Prostate gland (tissue), 2 donors: ENCODE measurements at regions not wholly inside any gene's neighbourhood (a gene's known extent, or its start where the extent isn't known, plus 50 kb on each side); places are given as distances from the start of the nearest gene placed in this dataset.
"Not testable (repeated sequence)": the region's sequence is repeated elsewhere in the genome, so short reads cannot be mapped to it uniquely, and the experiment has no call there.

Experiments
- DNase-seq: peaks from one replicate; pipeline ENCODE4 v3.0.0-alpha.2; 2019; ENCODE audit warnings: low spot score
- H3K27ac ChIP-seq, 2 donors: fragments of 200-600 bp; sonication (generic); 2 replicates each; pipeline ENCODE4 v1.5.1; 2017 to 2019
- H3K27me3 ChIP-seq: fragments of 200-600 bp; sonication (generic); replicated peaks from 2 replicates; pipeline ENCODE4 v1.5.1; 2019; ENCODE audit not compliant: insufficient read depth
- H3K36me3 ChIP-seq, 2 donors: fragments of 200-600 bp; sonication (generic); 1 replicate in 1 of 2; 2 replicates in 1 of 2; pipeline versions ENCODE4 v1.5.1 to v1.8.1; 2017 to 2019
- H3K4me1 ChIP-seq: fragments of 200-600 bp; sonication (generic); replicated peaks from 2 replicates; pipeline ENCODE4 v1.5.1; 2019
- H3K4me3 ChIP-seq, 2 donors: fragments of 200-600 bp; sonication (generic); 2 replicates each; pipeline ENCODE4 v1.5.1; 2017 to 2019
- H3K9me3 ChIP-seq: fragments of 200-600 bp; sonication (generic); 2 replicates; pipeline ENCODE4 v1.5.1; 2017
- POLR2A ChIP-seq: fragments of 450-650 bp; IDR thresholded peaks from one replicate; pipeline ENCODE4 v1.6.1; 2016; ENCODE audit warnings: antibody characterized with exemption, mild to moderate bottlenecking
- POLR2AphosphoS5 ChIP-seq: sonication (generic); formaldehyde crosslinking; IDR thresholded peaks from one replicate; pipeline ENCODE4 v1.6.1; 2017; ENCODE audit warnings: antibody characterized with exemption
- WGBS: methylation state at CpG from one replicate; pipeline ENCODE4 v1.1.5; 2018; 5-methylcytosine and 5-hydroxymethylcytosine counted together
- intact Hi-C: fragments of 100-400 bp; cut with DNase I; formaldehyde crosslinking; loops from one replicate; pipeline ENCODE4 v1.14.2; 2022
- TF ChIP-seq, protein P1 (sequence below), 4 experiments: fragments of 200-600 bp in 2 of 4; fragments of 450-650 bp in 2 of 4; sonication (generic) in 2 of 4; IDR thresholded peaks; 1 replicate in 3 of 4; 2 replicates in 1 of 4; pipeline ENCODE4 v1.5.1; 2016 to 2019; ENCODE audit warnings: antibody characterized with exemption in 4 of 4, mild to moderate bottlenecking in 2 of 4, moderate library complexity in 2 of 4

GRCh38 chr16:66087308-66087707 lies 279.2 kb upstream of the CDH5 start:
- TF ChIP-seq, protein P1, sequence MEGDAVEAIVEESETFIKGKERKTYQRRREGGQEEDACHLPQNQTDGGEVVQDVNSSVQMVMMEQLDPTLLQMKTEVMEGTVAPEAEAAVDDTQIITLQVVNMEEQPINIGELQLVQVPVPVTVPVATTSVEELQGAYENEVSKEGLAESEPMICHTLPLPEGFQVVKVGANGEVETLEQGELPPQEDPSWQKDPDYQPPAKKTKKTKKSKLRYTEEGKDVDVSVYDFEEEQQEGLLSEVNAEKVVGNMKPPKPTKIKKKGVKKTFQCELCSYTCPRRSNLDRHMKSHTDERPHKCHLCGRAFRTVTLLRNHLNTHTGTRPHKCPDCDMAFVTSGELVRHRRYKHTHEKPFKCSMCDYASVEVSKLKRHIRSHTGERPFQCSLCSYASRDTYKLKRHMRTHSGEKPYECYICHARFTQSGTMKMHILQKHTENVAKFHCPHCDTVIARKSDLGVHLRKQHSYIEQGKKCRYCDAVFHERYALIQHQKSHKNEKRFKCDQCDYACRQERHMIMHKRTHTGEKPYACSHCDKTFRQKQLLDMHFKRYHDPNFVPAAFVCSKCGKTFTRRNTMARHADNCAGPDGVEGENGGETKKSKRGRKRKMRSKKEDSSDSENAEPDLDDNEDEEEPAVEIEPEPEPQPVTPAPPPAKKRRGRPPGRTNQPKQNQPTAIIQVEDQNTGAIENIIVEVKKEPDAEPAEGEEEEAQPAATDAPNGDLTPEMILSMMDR (IDR thresholded peaks at IDR 0.05): no peak
- TF ChIP-seq POLR2AphosphoS5: no peak
- TF ChIP-seq POLR2A: no peak
- Histone ChIP-seq H3K27me3 (no peaks in the 10 kb centered on the region), H3K36me3 (no peaks in the 10 kb centered on the region), H3K27ac (no peak overlapping the region), H3K9me3 (no peaks in the 10 kb centered on the region), H3K4me1 (no peaks in the 10 kb centered on the region), H3K4me3 (no peak overlapping the region)
- intact Hi-C loops: no loop called here
- no peak for DNase-seq

- Histone ChIP-seq H3K9me3 (no peaks in the 10 kb centered on the region), H3K36me3 (no peaks in the 10 kb centered on the region), H3K4me1 (no peaks in the 10 kb centered on the region), H3K27me3 (no peaks in the 10 kb centered on the region), H3K27ac (no peak overlapping the region), H3K4me3 (no peak overlapping the region)
- TF ChIP-seq, protein P1 (IDR thresholded peaks at IDR 0.05): no peak
- no peak for TF ChIP-seq POLR2AphosphoS5
- no peak for TF ChIP-seq POLR2A
- intact Hi-C loops: no loop called here
- WGBS: 86% methylated on average over 5 of the region's 5 CpGs
- DNase-seq: no peak
These were observed 280.8 kb upstream of the CDH5 start for GRCh38 chr16:66085651-66086050.

DNA sequence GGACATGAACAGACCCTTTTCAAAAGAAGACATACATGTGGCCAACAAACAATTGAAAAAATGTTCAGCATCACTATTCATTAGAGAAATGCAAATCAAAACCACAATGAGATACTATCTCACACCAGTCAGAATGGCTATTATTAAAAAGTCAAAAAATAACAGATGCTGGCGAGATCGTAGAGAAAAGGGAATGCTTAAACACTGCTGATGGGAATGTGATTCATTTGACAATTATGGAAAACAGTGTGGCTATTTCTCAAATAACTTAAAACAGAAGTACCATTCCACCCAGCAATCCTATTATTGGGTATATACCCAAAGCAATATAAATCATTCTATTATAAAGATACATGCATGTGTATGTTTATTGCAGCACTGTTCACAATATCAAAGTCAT lies 281.8 kb upstream of the CDH5 start:
- H3K27me3 ChIP-seq, H3K36me3 ChIP-seq, DNase-seq, H3K4me1 ChIP-seq, H3K4me3 ChIP-seq, H3K9me3 ChIP-seq, intact Hi-C loops, H3K27ac ChIP-seq: not testable (repeated sequence)
- 89% methylated on average over 2 of the region's 2 CpGs for WGBS

DNA sequence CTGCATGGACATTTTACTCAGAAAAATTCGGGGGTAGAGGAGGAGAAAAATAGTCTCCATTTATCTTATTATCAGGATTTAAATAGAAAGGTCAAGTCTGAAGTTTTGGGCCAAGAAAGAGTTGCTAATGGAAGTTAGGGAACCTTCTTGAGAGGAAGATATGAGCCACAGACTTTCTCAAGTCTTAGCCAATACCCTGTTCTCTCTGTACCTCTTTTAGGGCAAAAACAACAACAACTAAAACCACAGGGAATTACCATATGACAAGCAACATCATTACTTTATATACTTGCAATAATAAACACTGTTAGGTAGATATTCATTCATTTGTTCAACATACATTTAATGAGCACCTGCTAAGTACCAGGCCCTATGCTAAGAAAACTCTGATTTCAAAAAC lies 282.2 kb upstream of the CDH5 start:
- H3K4me1 ChIP-seq: no peaks in the 10 kb centered on the region
- no peak for TF ChIP-seq POLR2AphosphoS5
- no peak for TF ChIP-seq POLR2A
- TF ChIP-seq, protein P1 (IDR thresholded peaks at IDR 0.05): no peak
- intact Hi-C loops: no loop called here
- no peaks in the 10 kb centered on the region for H3K9me3 ChIP-seq
- no peak for DNase-seq
- no peaks in the 10 kb centered on the region for H3K27me3 ChIP-seq
- H3K4me3 ChIP-seq: no peak overlapping the region
- H3K27ac ChIP-seq: no peak overlapping the region
- no peaks in the 10 kb centered on the region for H3K36me3 ChIP-seq
- WGBS: 30% methylated on average over 1 of the region's 1 CpG

GRCh38 chr16:66083171-66083570 lies 283.3 kb upstream of the CDH5 start:
- intact Hi-C loops: no loop called here
- H3K36me3 ChIP-seq: no peaks in the 10 kb centered on the region
- 97% methylated on average over 1 of the region's 1 CpG for WGBS
- DNase-seq: no peak
- TF ChIP-seq, protein P1 (IDR thresholded peaks at IDR 0.05): no peak
- no peak for TF ChIP-seq POLR2AphosphoS5
- no peak for TF ChIP-seq POLR2A
- H3K4me1 ChIP-seq: no peaks in the 10 kb centered on the region
- no peak overlapping the region for H3K27ac ChIP-seq
- no peaks in the 10 kb centered on the region for H3K27me3 ChIP-seq
- H3K9me3 ChIP-seq: no peaks in the 10 kb centered on the region
- H3K4me3 ChIP-seq: no peak overlapping the region
